ENCODE measurements at regions not wholly inside any gene's neighbourhood (a gene's known extent, or its start where the extent isn't known, plus 50 kb on each side); places are given as distances from the start of the nearest gene placed in this dataset.

DNA sequence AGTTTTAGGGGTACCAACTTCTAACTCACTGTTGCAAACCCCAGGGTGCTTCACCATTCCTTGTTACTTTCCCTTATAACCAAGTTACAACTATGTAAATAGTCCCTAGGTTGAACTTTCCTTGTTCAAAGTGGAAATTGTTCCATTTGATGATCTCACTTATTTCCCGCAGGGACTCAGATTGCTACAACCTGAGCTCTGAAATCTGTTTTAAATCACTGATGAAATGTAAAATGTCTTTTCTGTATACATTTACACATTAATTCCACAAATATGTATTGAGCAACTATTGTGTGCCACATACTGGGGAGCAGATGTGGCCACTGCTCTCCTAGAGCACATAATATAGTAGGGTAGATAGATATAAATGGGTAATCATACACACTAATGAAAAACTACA lies 69.1 kb upstream of the TARS1 start:
- H3K9me3 Mint-ChIP-seq, result no peaks in the 10 kb centered on the region
- no peak overlapping the region for H3K4me3 Mint-ChIP-seq
- ChIA-PET POLR2A (no interaction called here), CTCF (interaction anchor here (0.6 kb wide), 1 partner anchor 252 kb away, joined by 3 read pairs; no protein-coding TSS in a partner anchor)
- H3K36me3 Mint-ChIP-seq (ENCODE audit: low read depth), result no peaks in the 10 kb centered on the region
- DNase-seq, result no peak
- H3K27ac Mint-ChIP-seq, result no peak overlapping the region
- H3K27me3 Mint-ChIP-seq, result no peaks in the 10 kb centered on the region
- H3K4me1 Mint-ChIP-seq, result peaks cover 3% of the 10 kb centered on the region

DNA sequence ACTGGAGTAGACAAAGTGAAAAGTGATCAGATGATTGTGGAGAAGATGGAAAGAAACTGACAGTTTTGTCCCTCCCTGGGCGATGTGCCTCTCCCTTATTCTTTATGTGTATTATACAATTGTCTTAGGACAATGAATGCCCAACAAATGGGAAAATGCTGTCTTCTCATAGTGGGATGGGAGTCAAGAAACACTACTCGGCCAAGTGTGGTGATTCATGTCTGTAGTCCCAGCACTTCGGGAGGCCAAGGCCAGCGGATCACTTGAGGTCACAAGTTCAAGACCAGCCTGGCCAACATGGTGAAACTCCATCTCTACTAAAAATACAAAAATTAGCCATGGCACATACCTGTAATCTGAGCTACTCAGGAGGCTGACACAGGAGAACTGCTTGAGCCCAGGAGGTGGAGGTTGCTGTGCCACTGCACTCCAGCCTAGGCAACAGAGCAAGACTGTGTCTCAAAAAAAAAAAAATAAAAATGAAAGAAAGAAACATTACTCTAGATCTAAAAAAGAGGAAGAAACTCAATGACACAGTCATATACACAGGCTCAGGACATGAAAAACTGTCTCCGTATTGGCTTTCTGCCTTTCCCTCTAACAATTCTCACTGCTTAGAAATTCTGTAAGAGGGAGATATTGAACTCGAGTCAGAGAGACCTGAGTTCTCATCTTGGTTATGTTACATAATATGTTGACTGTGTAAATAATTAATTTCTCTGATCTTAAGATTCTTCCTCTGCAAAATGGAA lies 67.9 kb upstream of the TARS1 start:
- Mint-ChIP-seq H3K27me3 (no peaks in the 10 kb centered on the region), H3K36me3 (ENCODE audit: low read depth) (no peaks in the 10 kb centered on the region), H3K9me3 (no peaks in the 10 kb centered on the region), H3K4me3 (no peak overlapping the region), H3K27ac (no peak overlapping the region), H3K4me1 (no peaks in the 10 kb centered on the region)
- ChIA-PET POLR2A (no interaction called here), CTCF (no interaction called here)
- no peak for DNase-seq

DNA sequence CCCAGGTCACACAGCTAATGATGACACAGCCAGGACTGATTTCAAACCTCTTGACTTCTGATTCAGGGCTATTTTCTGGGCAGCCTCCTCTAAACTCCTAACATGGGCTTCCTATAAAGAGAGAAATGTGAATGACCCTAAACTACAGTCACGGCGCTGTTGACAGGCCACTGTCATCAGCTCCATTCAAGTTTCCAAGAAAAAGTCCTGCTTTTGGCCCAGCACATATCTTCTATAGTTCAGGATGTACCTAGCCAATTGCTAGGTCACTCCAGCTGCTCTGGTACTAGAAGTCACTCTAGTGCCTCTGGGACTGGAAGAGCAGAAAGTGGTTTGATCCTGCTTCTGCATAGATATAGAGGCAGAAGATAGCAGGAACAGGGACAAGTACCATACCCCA lies 64.9 kb upstream of the TARS1 start:
- Mint-ChIP-seq H3K36me3 (ENCODE audit: low read depth) (no peaks in the 10 kb centered on the region), H3K4me3 (no peak overlapping the region), H3K4me1 (no peaks in the 10 kb centered on the region), H3K27me3 (no peaks in the 10 kb centered on the region), H3K9me3 (no peaks in the 10 kb centered on the region), H3K27ac (no peak overlapping the region)
- ChIA-PET POLR2A (no interaction called here), CTCF (no interaction called here)
- DNase-seq, result no peak

DNA sequence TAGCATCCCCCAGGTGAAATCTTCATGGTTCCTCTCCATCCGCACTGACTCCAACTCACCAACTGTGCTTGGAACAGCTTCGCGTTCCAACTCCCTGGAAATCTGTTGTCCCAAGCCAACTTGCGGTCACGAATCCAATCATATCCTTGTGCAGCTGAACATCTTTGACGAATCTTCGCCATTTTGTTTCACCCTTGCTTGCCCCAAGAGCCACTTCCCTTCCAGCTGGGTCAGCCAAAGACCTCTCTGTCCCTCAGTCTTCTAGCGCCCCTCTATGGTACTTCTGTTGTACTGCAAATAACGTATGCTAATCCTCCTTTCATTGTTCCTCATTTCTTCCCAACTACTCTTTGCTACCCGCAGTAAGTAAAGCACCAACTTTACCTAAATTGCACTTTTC lies 61.0 kb upstream of the TARS1 start:
- Mint-ChIP-seq H3K27ac (no peak overlapping the region), H3K4me3 (no peak overlapping the region), H3K36me3 (ENCODE audit: low read depth) (no peaks in the 10 kb centered on the region), H3K9me3 (peaks cover 7% of the 10 kb centered on the region), H3K27me3 (no peaks in the 10 kb centered on the region), H3K4me1 (no peaks in the 10 kb centered on the region)
- DNase-seq, result no peak
- POLR2A ChIA-PET, result no interaction called here
- CTCF ChIA-PET, result no interaction called here

DNA sequence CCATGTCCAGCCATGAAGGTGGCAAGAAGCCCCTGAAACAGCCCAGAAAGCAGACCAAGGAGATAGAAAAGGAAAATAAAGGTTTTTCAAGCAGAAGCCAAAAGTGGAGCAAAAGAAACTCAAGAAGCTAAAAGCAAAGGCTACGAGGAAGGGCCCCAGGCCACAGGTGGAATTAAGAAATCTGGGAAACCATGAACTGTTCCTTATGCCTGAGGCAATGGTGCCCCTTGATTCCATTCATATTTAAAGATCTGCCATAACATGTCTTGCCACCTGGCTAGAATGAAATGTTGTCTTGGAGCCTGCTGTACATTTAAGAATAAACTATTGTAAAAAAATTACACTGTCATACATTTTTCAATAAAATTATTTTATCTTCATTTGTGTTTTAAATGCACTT lies 59.5 kb upstream of the TARS1 start:
- ChIA-PET CTCF (no interaction called here), POLR2A (no interaction called here)
- Mint-ChIP-seq H3K36me3 (ENCODE audit: low read depth) (no peaks in the 10 kb centered on the region), H3K9me3 (peaks cover 15% of the 10 kb centered on the region), H3K27ac (no peak overlapping the region), H3K4me3 (no peak overlapping the region), H3K4me1 (no peaks in the 10 kb centered on the region), H3K27me3 (no peaks in the 10 kb centered on the region)
- DNase-seq, result no peak
